Right cardiac atrium (tissue), 5 donors: ENCODE measurements at regions not wholly inside any gene's neighbourhood (a gene's known extent, or its start where the extent isn't known, plus 50 kb on each side); places are given as distances from the start of the nearest gene placed in this dataset.
"Not testable (repeated sequence)": the region's sequence is repeated elsewhere in the genome, so short reads cannot be mapped to it uniquely, and the experiment has no call there.

Source experiments
- ATAC-seq, 2 donors: fragments of 200-7000 bp; cut with Tn5 transposase; one replicate each; pipeline versions ENCODE4 v1.8.0 to v1.9.1; 2020; ENCODE audit warnings: moderate library complexity in 2 of 2, mild to moderate bottlenecking in 1 of 2
- DNase-seq, 3 donors: peaks; one replicate each; pipeline ENCODE4 v3.0.0-alpha.2; 2020
- H3K27ac ChIP-seq: one replicate; pipeline ENCODE4 v1.5.1; 2013; ENCODE audit warnings: mild to moderate bottlenecking, low read length, control low read depth, moderate library complexity
- H3K27me3 ChIP-seq: one replicate; pipeline ENCODE4 v1.6.1; 2013; ENCODE audit not compliant: control insufficient read depth, insufficient read depth
- H3K4me1 ChIP-seq: one replicate; pipeline ENCODE4 v1.6.1; 2013; ENCODE audit warnings: low read length; ENCODE audit not compliant: control insufficient read depth, insufficient read depth
- H3K4me3 ChIP-seq: one replicate; pipeline ENCODE4 v1.5.1; 2013; ENCODE audit warnings: low read length, control low read depth
- H3K9me3 ChIP-seq: one replicate; pipeline ENCODE4 v1.6.1; 2013; ENCODE audit warnings: low read length; ENCODE audit not compliant: control insufficient read depth
- WGBS: extraction: QIAGEN DNeasy Blood & Tissue Kit; methylation state at CpG from one replicate; pipeline ENCODE4 v1.1.7; 2013; 5-methylcytosine and 5-hydroxymethylcytosine counted together
- intact Hi-C, 4 donors: fragments of 100-400 bp; cut with DNase I; formaldehyde crosslinking; loops; one replicate each; pipeline versions ENCODE4 v1.11.0 to v1.14.0; 2022 to 2023
- donor health status: healthy with polysubstance abuse.
- donor health status: DM: no; HTN: yes; CAD: no.
- donor health status: DM: no; HTN: no; CAD: no.
- donor health status: DM: no; HTN: yes; CAD: no; lungs with severe emphysema.
- donor health status: DM: yes; HTN: yes; CAD: no.

GRCh38 chr7:8885480-8886000 is 452.1 kb downstream of the NXPH1 start:
- no peaks in the 10 kb centered on the region for H3K4me1 ChIP-seq
- intact Hi-C loops = no loop called here
- no peak overlapping the region for H3K27ac ChIP-seq
- no peaks in the 10 kb centered on the region for H3K27me3 ChIP-seq
- ATAC-seq (no peak), DNase-seq (no peak)
- no peak overlapping the region for H3K4me3 ChIP-seq
- H3K9me3 ChIP-seq = no peaks in the 10 kb centered on the region

DNA sequence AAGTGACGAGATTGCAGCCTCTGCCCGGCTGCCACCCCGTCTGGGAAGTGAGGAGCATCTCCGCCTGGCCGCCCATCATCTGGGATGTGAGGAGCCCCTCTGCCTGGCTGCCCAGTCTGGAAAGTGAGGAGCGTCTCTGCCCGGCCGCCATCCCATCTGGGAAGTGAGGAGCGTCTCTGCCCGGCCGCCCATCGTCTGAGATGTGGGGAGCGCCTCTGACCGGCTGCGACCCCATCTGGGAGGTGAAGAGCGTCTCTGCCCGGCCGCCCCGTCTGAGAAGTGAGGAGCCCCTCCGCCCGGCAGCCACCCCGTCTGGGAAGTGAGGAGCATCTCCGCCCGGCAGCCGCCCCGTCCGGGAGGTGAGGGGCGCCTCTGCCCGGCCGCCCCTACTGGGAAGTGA is 456.9 kb downstream of the NXPH1 start:
- H3K27me3 ChIP-seq, H3K27ac ChIP-seq, H3K9me3 ChIP-seq, intact Hi-C loops, H3K4me3 ChIP-seq, DNase-seq, ATAC-seq, H3K4me1 ChIP-seq: not testable (repeated sequence)
- 94% methylated on average over 29 of the region's 30 CpGs for WGBS

DNA sequence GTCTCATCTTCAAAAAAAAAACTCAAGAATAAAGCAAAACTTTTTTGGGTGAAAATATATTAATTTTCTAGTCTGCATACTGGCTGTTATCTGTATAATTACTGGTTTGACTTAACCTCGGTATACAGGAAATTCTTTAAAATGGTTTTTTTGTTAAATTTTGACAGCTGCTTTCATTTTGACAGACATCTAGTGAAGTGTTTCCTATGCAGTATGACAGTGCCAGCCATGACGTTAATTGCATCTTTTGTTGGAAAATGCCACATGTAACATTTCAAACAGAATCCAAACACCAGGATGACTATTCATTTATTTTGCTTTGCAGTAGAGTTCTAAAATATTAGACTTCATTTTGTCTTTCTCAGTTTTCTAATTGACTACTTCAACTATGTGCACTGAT is 460.4 kb downstream of the NXPH1 start:
- 26% methylated on average over 2 of the region's 2 CpGs for WGBS
- no peaks in the 10 kb centered on the region for H3K4me1 ChIP-seq
- H3K27me3 ChIP-seq = no peaks in the 10 kb centered on the region
- ATAC-seq = no peak
- intact Hi-C loops = no loop called here
- DNase-seq = no peak
- H3K9me3 ChIP-seq = no peaks in the 10 kb centered on the region
- no peak overlapping the region for H3K4me3 ChIP-seq
- H3K27ac ChIP-seq = no peak overlapping the region

- Histone ChIP-seq H3K27me3 (no peaks in the 10 kb centered on the region), H3K4me1 (no peaks in the 10 kb centered on the region), H3K4me3 (no peak overlapping the region), H3K27ac (no peak overlapping the region), H3K9me3 (no peaks in the 10 kb centered on the region)
- intact Hi-C loops = no loop called here
- DNase-seq (no peak), ATAC-seq (no peak)
- WGBS = 79% methylated on average over 6 of the region's 6 CpGs
Observed at GRCh38 chr7:8906396-8907075, 473.1 kb downstream of the NXPH1 start.

- H3K4me1 ChIP-seq = no peaks in the 10 kb centered on the region
- no peak overlapping the region for H3K4me3 ChIP-seq
- no peak for DNase-seq
- H3K27me3 ChIP-seq = no peaks in the 10 kb centered on the region
- intact Hi-C loops = no loop called here
- H3K27ac ChIP-seq = no peak overlapping the region
- ATAC-seq = no peak
- 34% methylated on average over 1 of the region's 1 CpG for WGBS
- H3K9me3 ChIP-seq = no peaks in the 10 kb centered on the region
Observed at GRCh38 chr7:8908889-8909288, 475.5 kb downstream of the NXPH1 start.

GRCh38 chr7:8913682-8914081 is 480.3 kb downstream of the NXPH1 start:
- no peak for DNase-seq
- Histone ChIP-seq H3K4me3 (no peak overlapping the region), H3K27me3 (no peaks in the 10 kb centered on the region), H3K27ac (no peak overlapping the region), H3K4me1 (no peaks in the 10 kb centered on the region), H3K9me3 (no peaks in the 10 kb centered on the region)
- intact Hi-C loops = no loop called here
- 37% methylated on average over 2 of the region's 2 CpGs for WGBS
- no peak for ATAC-seq

DNA sequence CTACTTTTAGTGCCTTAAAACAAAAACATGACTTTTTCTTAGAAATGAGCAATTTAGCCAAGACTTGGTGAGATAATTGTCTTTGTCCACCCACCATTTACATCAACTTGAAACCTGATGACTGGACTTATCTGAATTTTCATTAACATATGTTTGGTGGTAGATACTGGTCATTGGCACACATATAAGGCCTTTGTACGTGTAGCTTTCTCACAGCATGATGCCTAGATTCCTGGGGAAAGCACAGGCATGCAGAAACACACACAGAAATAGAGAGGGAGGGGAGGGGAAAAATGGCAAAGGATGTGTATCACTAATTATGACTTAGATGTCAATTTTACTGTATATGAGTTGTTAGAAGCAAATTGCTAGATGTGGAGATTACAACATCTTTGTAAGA is 488.4 kb downstream of the NXPH1 start:
- Histone ChIP-seq H3K4me1 (no peaks in the 10 kb centered on the region), H3K27me3 (no peaks in the 10 kb centered on the region), H3K4me3 (no peak overlapping the region), H3K27ac (no peak overlapping the region), H3K9me3 (no peaks in the 10 kb centered on the region)
- intact Hi-C loops = no loop called here
- WGBS = 32% methylated on average over 1 of the region's 1 CpG
- no peak for DNase-seq
- ATAC-seq = no peak

- 89% methylated on average over 2 of the region's 2 CpGs for WGBS
- no peaks in the 10 kb centered on the region for H3K9me3 ChIP-seq
- H3K27ac ChIP-seq = no peak overlapping the region
- no peak for DNase-seq
- no peak for ATAC-seq
- no peaks in the 10 kb centered on the region for H3K27me3 ChIP-seq
- intact Hi-C loops = no loop called here
- H3K4me1 ChIP-seq = no peaks in the 10 kb centered on the region
- H3K4me3 ChIP-seq = no peak overlapping the region
Observed at GRCh38 chr7:8922726-8923125, 489.3 kb downstream of the NXPH1 start.

GRCh38 chr7:8923164-8923806 is 489.9 kb downstream of the NXPH1 start:
- DNase-seq = no peak
- intact Hi-C loops = no loop called here
- Histone ChIP-seq H3K4me3 (no peak overlapping the region), H3K27ac (no peak overlapping the region), H3K27me3 (no peaks in the 10 kb centered on the region), H3K4me1 (no peaks in the 10 kb centered on the region), H3K9me3 (no peaks in the 10 kb centered on the region)
- no peak for ATAC-seq
- WGBS = 48% methylated on average over 2 of the region's 2 CpGs

DNA sequence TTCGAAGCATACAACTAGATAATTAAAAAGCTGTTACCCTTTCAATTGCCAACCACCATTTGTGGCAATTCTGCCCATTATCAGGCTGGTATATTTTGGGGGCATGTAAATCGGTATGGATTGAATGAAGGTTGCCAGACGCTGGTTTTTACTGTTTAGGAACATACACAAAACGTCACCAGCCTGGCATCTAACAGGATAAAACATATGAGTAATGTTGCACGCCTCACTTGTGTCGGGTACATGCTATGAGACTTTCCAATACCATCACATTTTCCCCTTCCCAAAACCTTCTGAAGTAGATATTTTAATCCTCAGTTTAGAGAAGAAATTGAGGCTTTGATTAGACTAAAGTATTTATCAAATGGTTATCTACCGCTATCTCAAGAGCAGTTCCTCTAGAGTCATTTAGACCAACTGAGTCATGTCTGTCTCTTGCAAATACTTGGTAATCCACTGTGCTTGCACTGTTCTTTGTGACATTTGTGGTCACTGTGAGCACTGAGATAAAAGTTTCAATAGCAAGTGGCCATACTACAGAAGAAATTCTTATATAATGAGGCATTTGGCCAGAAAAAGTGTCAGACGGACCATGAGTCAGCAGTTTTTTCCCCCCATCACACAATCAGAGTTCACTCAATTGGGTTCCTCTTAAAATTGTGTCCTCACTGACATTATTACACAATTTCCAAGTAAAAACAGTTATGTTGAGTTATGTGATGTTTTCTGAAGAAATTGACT is 498.7 kb downstream of the NXPH1 start:
- Histone ChIP-seq H3K27ac (no peak overlapping the region), H3K4me1 (no peaks in the 10 kb centered on the region), H3K27me3 (no peaks in the 10 kb centered on the region), H3K9me3 (no peaks in the 10 kb centered on the region), H3K4me3 (no peak overlapping the region)
- ATAC-seq (no peak), DNase-seq (no peak)
- WGBS = 72% methylated on average over 8 of the region's 8 CpGs
- intact Hi-C loops = no loop called here

DNA sequence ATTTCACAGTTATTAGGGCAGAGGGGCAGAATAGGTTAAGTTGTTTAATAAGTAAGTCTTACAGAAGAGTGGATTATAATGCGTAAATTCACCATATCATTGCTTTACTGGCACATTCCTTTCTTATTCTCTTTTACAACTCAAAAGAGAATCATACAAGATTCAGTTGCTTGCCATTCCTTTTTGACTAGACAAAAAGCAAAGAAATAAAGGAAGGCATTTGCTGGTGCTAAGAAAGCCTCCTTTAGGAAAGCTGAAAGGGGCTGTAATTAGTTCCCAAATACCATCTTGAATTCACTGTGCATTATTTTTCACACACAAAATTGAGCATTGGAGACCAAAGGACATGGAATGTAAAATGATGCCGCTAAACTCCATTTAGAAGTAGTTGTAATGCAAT is 499.3 kb downstream of the NXPH1 start:
- 84% methylated on average over 2 of the region's 2 CpGs for WGBS
- H3K9me3 ChIP-seq = no peaks in the 10 kb centered on the region
- ATAC-seq (no peak), DNase-seq (no peak)
- no peak overlapping the region for H3K27ac ChIP-seq
- H3K27me3 ChIP-seq = no peaks in the 10 kb centered on the region
- no peak overlapping the region for H3K4me3 ChIP-seq
- H3K4me1 ChIP-seq = no peaks in the 10 kb centered on the region
- intact Hi-C loops = no loop called here
